PC-3 (cell line): ENCODE measurements at regions not wholly inside any gene's neighbourhood (a gene's known extent, or its start where the extent isn't known, plus 50 kb on each side); places are given as distances from the start of the nearest gene placed in this dataset.

Experiments
- EZH2 ChIP-seq: fragments of 300-600 bp; sonication (generic); IDR thresholded peaks from one replicate; pipeline ENCODE4 v1.6.1; 2017; ENCODE audit warnings: antibody characterized with exemption, mild to moderate bottlenecking, low read length; ENCODE audit not compliant: unreplicated experiment
- TF ChIP-seq, protein P1 (sequence below): fragments of 300-600 bp; sonication (generic); conservative IDR thresholded peaks from 2 replicates; pipeline ENCODE4 v1.5.1; 2017; ENCODE audit warnings: antibody characterized with exemption, low read depth, mild to moderate bottlenecking, low read length

DNA sequence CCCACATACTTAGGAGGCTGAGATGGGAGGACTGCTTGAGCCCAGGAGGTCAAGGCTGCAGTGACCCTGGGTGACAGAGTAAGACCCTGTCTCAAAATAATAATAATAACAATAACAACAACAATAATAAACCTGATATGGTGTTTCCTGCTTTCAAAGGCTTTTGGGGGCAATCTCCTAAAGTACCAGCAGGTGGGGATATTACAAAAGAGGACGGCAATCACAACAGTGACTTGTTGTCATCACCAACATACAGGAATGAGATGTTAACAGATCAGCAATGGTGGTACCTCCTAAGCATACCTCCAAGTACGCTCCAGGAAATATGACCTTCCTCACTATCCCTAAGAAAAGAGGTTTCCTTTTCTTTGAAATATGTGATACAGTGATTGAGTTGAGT is 91.1 kb upstream of the RNF180 start:
- TF ChIP-seq, protein P1, sequence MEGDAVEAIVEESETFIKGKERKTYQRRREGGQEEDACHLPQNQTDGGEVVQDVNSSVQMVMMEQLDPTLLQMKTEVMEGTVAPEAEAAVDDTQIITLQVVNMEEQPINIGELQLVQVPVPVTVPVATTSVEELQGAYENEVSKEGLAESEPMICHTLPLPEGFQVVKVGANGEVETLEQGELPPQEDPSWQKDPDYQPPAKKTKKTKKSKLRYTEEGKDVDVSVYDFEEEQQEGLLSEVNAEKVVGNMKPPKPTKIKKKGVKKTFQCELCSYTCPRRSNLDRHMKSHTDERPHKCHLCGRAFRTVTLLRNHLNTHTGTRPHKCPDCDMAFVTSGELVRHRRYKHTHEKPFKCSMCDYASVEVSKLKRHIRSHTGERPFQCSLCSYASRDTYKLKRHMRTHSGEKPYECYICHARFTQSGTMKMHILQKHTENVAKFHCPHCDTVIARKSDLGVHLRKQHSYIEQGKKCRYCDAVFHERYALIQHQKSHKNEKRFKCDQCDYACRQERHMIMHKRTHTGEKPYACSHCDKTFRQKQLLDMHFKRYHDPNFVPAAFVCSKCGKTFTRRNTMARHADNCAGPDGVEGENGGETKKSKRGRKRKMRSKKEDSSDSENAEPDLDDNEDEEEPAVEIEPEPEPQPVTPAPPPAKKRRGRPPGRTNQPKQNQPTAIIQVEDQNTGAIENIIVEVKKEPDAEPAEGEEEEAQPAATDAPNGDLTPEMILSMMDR: peak; percentile 82
- no peak for TF ChIP-seq EZH2
